HEK293 (cell line): ENCODE measurements at regions not wholly inside any gene's neighbourhood (a gene's known extent, or its start where the extent isn't known, plus 50 kb on each side); places are given as distances from the start of the nearest gene placed in this dataset.

Experiments
- CTCF ChIP-seq: fragments of 450-650 bp; formaldehyde crosslinking; IDR thresholded peaks from 2 replicates; pipeline ENCODE4 v1.5.1; 2016; ENCODE audit warnings: missing biosample characterization, missing genetic modification characterization
- KLF8 ChIP-seq: fragments of 450-650 bp; formaldehyde crosslinking; IDR thresholded peaks from 2 replicates; pipeline ENCODE4 v1.5.1; 2016; ENCODE audit warnings: missing biosample characterization, missing genetic modification characterization
- PATZ1 ChIP-seq: fragments of 450-650 bp; formaldehyde crosslinking; IDR thresholded peaks from 2 replicates; pipeline ENCODE4 v1.5.1; 2016; ENCODE audit warnings: missing biosample characterization, missing genetic modification characterization
- PRDM6 ChIP-seq: fragments of 450-650 bp; formaldehyde crosslinking; IDR thresholded peaks from 2 replicates; pipeline ENCODE4 v1.5.1; 2017; ENCODE audit warnings: missing biosample characterization, missing genetic modification characterization
- ZBTB11 ChIP-seq: fragments of 450-650 bp; formaldehyde crosslinking; conservative IDR thresholded peaks from 2 replicates; pipeline ENCODE4 v1.5.1; 2016; ENCODE audit warnings: low read depth, missing biosample characterization, missing genetic modification characterization
- ZBTB26 ChIP-seq: fragments of 450-650 bp; formaldehyde crosslinking; optimal IDR thresholded peaks from 2 replicates; pipeline ENCODE3; 2016; ENCODE audit warnings: missing biosample characterization, mild to moderate bottlenecking, missing genetic modification characterization
- ZBTB49 ChIP-seq: fragments of 450-650 bp; formaldehyde crosslinking; IDR thresholded peaks from 2 replicates; pipeline ENCODE4 v1.5.1; 2016; ENCODE audit warnings: missing biosample characterization, missing genetic modification characterization, low read depth
- ZNF133 ChIP-seq: fragments of 450-650 bp; formaldehyde crosslinking; IDR thresholded peaks from 2 replicates; pipeline ENCODE4 v1.5.1; 2016; ENCODE audit warnings: missing biosample characterization, missing genetic modification characterization
- ZNF169 ChIP-seq: fragments of 450-650 bp; formaldehyde crosslinking; IDR thresholded peaks from 2 replicates; pipeline ENCODE4 v1.5.1; 2016; ENCODE audit warnings: missing biosample characterization, missing genetic modification characterization
- ZNF335 ChIP-seq: fragments of 450-650 bp; formaldehyde crosslinking; conservative IDR thresholded peaks from 2 replicates; pipeline ENCODE4 v1.5.1; 2016; ENCODE audit warnings: missing biosample characterization, missing genetic modification characterization
- ZNF561 ChIP-seq: fragments of 450-650 bp; IDR thresholded peaks from 2 replicates; pipeline ENCODE4 v1.5.1; 2018; ENCODE audit warnings: missing biosample characterization, missing genetic modification characterization, borderline replicate concordance
- ZNF639 ChIP-seq: fragments of 450-650 bp; formaldehyde crosslinking; IDR thresholded peaks from 2 replicates; pipeline ENCODE4 v1.5.1; 2016; ENCODE audit warnings: missing biosample characterization, missing genetic modification characterization

- no peak for TF ChIP-seq ZNF639 (tag by site-specific recombination)
- TF ChIP-seq CTCF (tag by site-specific recombination) = no peak
- TF ChIP-seq ZNF561 (tag by site-specific recombination) = no peak
- TF ChIP-seq ZBTB11 (tag by site-specific recombination) = no peak
- TF ChIP-seq ZNF335 (tag by site-specific recombination) = no peak
- no peak for TF ChIP-seq ZBTB26 (tag by site-specific recombination)
- TF ChIP-seq PRDM6 (tag by site-specific recombination) = no peak
- no peak for TF ChIP-seq ZBTB49 (tag by site-specific recombination)
- TF ChIP-seq ZNF169 (tag by site-specific recombination) = no peak
- TF ChIP-seq KLF8 (tag by site-specific recombination) = no peak
- TF ChIP-seq ZNF133 (tag by site-specific recombination) = no peak
- no peak for TF ChIP-seq PATZ1
These were observed 134.6 kb downstream of the AASDH start for GRCh38 chr4:56252561-56253152.
